Germinal center (tissue), 1 donor: ENCODE measurements at regions not wholly inside any gene's neighbourhood (a gene's known extent, or its start where the extent isn't known, plus 50 kb on each side); places are given as distances from the start of the nearest gene placed in this dataset.

Experiments used
- DNase-seq: peaks from one replicate; pipeline ENCODE4 v3.0.0; 2012; ENCODE audit warnings: mixed read lengths, low spot score

DNA sequence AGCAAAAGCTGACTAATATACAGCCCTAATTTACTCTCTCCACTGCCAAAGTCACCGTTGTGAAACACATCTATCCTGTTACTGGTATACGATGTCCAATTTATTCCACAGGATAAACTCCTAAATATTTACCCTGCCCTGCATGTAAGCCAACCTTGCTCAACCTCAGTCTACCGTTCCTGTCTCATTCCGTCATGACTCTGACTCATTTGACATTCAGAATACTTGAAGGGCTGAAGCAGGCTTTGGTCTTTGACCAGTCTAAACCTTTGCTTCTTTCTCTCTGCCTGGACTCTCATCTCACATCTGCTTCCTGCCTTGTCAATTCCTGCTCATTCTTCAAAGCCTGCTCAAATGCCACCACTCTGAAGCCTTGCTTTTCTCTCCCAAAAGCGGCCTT lies 157.5 kb downstream of the SCP2D1 start:
- DNase-seq: no peak

GRCh38 chr20:18971574-18971973 lies 158.0 kb downstream of the SCP2D1 start:
- DNase-seq: no peak

GRCh38 chr20:18972251-18972876 lies 158.8 kb downstream of the SCP2D1 start:
- DNase-seq: no peak

DNA sequence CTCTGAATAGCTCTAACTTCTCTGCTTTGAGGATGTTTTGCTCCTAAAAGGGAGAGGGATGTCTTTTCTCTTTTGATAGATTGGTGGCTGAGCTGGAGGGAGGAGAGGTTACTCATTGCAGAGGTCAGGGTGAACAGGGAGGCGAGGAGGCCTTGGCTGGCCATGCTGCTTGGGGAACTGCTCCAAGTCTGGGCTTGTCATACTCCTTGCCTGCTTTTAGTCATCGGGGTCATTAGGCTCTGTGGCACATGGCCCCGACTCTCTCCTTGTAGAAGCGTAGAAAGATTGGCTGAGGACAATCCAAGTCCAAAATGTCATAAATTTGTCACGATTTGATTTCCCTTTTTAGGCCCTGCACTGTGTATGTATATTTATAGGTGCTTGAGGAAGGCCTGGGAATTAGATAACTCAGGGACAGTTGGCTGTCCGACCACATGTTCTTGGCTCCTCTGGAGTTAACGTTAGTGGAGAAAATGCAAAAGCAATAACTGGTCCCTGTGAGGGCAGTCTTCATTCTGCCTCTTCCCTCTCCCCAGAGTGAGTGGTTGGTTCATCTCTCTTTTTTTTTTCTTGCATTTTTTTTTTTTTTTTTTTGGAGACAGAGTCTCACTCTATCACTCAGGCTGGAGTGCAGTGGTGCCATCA lies 160.1 kb downstream of the SCP2D1 start:
- no peak for DNase-seq

DNA sequence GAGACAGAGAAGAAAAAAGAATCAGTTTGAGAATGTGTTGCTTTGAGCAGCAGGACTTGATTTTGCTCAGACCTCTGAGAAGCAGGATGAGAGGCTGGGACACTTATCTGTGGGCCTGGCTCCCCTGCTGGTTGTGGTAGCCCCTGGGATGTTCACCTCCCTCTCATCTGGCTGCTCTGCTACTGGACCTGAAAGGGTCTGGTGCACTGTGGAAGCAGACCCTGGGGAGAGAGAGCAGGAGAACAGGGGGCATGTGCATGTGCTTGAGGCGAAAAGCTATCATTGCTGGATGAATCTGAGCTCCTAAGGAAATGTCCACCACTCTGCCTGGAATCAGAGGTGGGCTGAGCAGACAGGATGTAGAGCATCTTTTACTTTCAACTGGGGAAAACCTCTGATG lies 161.1 kb downstream of the SCP2D1 start:
- DNase-seq: no peak

GRCh38 chr20:18977441-18977840 lies 163.9 kb downstream of the SCP2D1 start:
- DNase-seq: no peak

- no peak for DNase-seq
Measured at GRCh38 chr20:18978311-18978710, 164.7 kb downstream of the SCP2D1 start.

GRCh38 chr20:18979132-18979531 lies 165.5 kb downstream of the SCP2D1 start:
- DNase-seq: no peak

DNA sequence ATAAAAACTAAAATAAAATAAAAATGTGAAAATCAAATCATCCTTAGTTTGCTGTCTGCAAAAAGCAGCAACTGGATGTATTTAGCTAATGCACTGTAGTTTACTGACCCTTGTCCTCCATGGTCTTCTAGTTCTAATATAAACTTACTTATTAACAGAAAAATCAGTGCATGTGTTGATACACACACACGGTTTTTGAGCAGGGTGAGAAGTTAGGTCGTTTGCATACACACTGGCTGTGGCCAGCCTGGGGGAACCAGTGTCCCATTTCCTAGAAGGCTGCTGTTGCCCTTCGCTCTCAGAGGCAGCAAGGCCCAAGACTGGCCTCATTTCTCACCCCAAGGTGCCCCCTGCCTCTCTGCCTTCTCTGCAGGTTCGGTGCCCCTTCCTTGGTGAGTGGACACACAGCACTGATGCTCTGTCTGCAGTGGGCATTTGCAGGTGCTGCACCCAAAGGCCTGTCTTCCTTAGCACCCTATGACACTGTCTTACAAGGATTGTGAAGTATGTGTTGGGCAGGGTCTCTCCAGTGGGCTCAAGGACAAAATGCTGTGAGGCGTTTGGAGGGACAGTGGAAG lies 168.5 kb downstream of the SCP2D1 start:
- DNase-seq: no peak

GRCh38 chr20:18983796-18984195 lies 170.2 kb downstream of the SCP2D1 start:
- DNase-seq: no peak

- DNase-seq: no peak
Measured at GRCh38 chr20:18984238-18985200, 170.9 kb downstream of the SCP2D1 start.

DNA sequence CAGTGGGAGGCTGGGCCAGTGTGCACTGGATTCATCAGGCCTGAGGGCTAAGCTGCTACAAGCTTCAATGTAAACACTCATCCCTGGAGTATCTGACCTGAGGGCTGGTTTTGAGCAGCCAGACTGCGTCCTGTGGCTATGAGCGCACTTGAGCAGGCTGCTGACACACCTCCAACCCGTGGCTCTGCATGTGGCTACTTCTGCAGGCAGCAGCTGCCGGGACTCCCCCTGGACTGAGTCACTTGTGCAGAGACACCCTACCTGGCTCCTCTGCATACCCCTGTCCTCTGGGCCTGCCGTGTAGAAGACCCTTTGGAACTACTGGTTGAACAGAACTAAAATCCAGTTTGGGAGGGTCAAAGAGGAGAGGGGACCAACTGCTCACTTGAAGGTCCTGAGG lies 172.0 kb downstream of the SCP2D1 start:
- DNase-seq: no peak

DNA sequence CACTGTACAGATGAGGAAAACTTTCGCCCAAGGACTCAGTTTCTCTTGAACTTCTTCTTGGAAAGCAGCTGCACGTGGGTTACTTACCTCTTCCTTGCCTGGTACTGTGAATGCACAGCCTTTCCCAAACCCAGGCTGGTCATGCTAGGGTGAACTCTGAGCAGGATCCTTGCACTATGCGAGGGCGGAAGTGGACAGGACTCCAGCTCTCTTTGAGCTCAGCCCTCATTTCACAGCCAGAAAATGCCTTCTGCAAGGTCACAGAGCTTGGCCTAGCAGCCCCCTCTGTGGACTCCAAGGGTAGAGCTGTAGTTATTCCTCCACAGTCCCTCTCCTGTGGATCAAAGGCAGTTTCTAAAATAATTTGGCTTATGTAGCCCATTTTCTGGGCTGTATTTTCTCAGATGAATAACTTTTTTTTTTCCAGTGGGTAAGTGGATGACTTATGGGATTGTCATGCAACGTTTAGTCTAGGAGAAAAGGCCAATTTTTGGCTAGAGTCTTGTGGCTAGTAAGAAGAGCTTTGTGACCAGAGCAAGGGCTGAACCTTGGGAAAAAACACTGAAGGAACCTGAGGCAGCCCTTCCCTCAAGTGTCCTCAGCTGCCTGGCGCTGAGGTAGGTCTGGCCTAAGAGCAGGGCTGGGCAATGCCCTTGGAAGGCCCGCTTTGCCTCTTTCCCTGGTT lies 172.7 kb downstream of the SCP2D1 start:
- no peak for DNase-seq

DNA sequence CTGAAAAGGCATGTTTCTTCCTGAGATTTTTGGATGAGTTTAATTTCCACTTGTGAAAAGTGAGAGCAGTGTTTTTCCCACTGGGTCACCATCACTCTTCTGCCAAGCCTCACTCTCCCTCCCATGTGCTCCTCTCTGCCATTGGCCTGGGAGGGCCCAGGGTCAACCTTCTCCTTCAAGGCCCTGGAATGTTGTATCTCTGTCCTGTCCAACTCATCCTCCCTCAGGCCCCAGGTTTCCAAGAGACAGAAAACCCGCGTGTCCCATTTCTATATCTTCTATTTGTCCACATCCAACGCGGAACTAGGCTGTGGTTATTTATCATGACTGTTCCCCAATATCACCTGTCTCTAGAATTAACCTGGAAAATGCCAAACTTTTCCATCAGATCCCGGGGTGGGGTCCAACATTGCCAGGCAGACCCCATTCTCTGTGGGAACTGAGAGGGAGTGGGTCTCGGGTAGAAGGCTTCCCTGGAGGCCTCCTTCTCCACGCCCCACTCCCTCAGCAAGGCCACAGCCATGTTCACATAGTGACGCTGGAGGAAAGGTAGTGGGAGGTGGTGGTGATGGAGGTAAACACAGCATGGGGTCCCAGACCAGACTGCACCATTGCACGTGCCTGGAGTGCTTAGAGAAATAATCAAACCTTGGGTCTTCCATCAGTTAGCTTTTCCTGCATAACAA lies 173.5 kb downstream of the SCP2D1 start:
- no peak for DNase-seq

DNA sequence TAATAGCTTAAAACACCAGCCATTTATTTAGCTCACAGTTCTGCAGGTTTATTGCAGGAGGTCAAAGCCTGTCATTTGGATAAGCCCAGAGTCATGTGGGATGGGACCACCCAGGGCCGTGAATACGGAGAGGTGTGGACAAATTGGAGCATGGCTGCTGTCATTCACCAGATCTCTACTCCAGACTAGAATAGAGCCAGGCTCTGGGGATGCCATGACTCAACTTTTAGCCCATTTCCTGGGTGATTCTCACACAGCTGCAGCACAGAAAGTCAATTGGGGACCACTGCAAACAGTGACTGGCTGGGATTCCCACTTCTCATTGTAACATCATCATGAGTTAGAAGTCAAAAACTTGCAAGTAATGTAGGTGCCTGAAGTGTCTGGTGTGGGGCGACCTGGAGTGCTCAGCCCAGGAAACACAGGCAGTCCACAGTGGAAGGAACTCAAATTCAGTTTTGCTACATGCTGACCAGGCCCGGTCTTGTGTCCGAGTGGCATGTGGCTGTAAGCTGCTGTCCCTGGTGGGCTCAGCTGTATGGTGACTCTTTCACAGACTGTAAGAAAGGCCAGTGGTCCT lies 174.3 kb downstream of the SCP2D1 start:
- DNase-seq: no peak

DNA sequence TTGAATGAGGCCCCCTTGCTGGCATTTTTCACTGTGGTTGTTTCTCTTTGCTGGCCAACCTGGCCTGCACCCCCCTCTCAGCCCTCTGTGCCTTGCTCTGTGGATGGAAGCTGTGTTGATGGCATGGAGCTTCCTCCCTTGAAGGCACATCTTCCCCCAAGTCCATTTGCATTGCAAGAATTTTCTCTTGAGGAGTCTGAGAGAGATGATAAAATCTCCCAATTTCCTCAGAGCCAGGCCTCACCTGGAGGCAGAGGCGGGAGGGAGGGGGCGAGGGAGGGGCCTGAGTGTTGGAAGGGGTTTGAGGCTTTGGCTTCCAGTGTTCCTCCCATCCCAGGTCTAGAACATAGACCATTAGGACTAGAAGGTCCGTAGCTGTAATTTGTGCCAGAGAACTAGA lies 175.1 kb downstream of the SCP2D1 start:
- no peak for DNase-seq

GRCh38 chr20:18989736-18990474 lies 176.3 kb downstream of the SCP2D1 start:
- no peak for DNase-seq

GRCh38 chr20:18991012-18991411 lies 177.4 kb downstream of the SCP2D1 start:
- DNase-seq: no peak

DNA sequence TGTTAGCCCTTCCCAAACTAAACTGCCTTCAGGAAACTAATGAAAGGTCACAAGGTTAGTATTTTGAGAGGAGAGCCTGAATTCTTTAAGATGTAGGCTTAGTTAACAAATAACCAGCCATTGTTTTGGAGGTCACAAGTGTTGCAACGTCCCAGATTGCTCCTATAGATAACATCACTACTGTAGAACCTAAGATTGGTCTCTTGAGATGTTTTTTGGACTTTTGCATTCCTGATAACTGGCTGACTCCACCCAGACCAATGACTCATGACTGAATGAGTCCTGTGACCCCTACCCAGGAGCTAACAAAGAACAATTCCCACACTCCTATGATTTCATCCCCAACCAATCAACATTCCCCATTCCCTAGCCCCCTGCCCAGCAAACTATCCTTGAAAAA lies 178.8 kb downstream of the SCP2D1 start:
- no peak for DNase-seq

DNA sequence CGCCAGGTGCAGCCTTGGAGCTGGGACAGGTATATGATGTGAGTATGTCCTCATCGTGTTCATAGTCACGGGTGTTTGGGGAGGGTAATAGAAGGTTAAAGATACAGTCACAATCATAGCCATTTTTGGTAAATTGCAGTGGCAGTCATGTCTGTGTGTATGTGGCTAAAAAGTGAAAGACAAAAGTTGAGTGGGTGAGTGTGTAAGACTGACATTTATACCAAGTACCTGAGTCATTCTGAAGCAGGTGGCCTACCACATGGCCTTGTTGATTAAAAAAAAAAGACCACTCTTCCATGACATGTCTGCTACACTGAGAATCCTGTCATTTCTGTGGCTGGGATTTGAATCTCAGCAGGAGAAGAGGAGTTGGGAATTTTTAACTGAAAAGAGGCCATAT lies 181.9 kb downstream of the SCP2D1 start:
- no peak for DNase-seq
